ENCODE measurements at regions not wholly inside any gene's neighbourhood (a gene's known extent, or its start where the extent isn't known, plus 50 kb on each side); places are given as distances from the start of the nearest gene placed in this dataset.

DNA sequence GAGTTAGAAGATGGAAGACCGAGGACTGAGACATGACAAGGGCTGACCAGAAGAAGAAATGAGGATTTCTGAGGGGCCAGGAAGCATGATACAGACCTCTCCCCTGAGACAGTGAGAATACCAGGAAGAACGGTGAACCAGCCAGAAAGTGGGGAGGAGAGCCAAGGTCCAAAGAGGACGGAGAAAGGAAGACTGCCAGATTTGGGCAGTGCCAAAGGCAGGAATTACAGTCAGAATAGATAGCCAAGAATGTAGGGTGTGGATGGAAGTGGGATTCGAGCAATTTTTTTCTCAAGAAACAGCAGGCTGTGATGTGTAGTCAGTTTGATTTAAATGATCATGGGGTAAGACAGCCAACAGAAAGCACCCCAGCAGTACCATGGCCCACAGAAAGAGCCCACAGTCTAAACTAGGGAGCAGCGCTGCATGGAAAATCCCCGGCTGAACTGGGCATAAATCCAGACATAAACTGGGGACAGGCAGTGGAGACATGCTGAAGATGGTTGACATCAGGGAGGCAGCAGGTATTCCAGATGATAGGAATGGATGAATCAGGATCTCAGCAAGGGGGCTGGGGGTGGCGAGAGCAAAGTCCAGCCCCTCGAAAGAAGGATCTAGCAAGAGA lies 67.3 kb upstream of the BARX2 start:
- TF ChIP-seq POLR2A (IDR thresholded peaks at IDR 0.05; ENCODE audit: low read depth, low read length) = no peak
- DNase-seq (ENCODE audit: insufficient read length, low spot score) (no peak), FAIRE-seq (no peak)

DNA sequence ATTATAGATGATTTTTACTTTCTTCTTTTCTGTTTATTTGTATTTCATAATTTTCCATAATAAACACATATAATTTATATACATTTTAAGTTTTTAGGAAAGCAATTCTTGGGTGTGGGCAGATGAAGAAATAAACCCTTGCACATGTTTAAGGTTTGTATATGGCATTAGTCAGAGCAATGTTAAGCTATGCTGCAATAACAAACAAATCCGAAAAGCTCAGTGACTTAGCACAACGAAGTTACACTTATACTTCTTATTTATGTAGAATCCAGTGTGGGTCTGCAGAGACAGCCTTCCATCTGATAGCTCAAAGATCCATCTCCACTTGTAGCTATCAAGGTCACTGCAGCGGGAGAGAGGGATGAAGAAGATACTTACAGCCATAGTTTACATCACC lies 68.5 kb upstream of the BARX2 start:
- DNase-seq (ENCODE audit: insufficient read length, low spot score) = no peak
- no peak for TF ChIP-seq POLR2A (IDR thresholded peaks at IDR 0.05; ENCODE audit: low read depth, low read length)
- FAIRE-seq = no peak

DNA sequence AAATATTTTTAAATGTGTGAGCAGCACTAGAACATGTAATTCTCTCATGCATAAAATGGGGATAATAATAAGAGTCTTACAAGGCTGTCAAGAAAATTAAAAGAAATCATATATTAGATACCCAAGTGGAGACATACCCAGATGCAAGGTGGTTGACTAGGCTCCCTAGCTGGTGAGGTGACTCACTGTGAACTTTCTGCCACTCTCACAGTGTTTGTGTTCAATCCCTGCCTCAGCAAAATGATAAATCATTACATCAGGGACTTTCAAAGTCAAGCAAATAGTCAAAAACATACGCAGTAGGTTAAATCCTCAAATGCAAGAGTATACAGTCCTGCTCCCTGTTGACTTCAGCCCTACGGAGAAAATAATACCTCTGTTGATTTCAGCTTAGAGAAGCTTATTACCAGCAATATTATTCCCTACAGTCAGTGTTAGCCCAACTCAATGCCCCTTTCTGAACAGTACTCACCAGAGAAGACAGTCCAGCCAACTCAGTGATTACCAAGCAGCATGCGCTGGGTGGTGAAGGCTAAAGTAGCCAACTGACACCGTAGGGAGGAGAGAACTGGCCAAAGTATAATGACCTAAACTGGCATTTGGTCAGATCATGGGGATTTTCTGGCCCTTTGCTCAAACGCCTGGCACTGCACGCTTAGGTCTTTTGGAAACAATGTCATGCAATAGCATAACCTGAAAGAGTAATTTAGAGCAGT lies 73.1 kb upstream of the BARX2 start:
- TF ChIP-seq POLR2A (IDR thresholded peaks at IDR 0.05; ENCODE audit: low read depth, low read length) = no peak
- no peak for DNase-seq (ENCODE audit: insufficient read length, low spot score)
- no peak for FAIRE-seq

DNA sequence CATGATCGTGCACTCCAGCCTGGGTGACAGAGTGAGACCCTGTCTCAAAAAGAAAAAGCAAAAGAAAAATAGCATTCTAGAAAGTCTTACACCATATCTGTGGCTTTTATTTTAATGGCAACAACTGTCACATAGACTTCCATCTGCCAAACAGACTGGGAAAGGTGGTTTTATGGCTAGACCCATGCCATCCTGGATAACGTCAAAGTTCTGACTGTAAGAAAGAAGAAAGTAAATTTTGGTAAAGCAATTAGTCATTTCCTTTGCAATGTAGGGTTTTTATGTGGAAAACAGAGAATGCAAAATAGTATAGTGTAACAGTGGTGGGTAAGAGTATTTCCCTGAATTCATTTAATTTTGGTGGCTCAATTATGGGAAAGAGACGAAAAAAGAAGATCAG lies 75.5 kb upstream of the BARX2 start:
- FAIRE-seq (no peak), DNase-seq (ENCODE audit: insufficient read length, low spot score) (no peak)
- TF ChIP-seq POLR2A (IDR thresholded peaks at IDR 0.05; ENCODE audit: low read depth, low read length) = no peak

- DNase-seq (ENCODE audit: insufficient read length, low spot score) (no peak), FAIRE-seq (no peak)
Measured at GRCh38 chr11:129298988-129299387, 76.7 kb upstream of the BARX2 start.

GRCh38 chr11:129295746-129296145 lies 79.9 kb upstream of the BARX2 start:
- DNase-seq (ENCODE audit: insufficient read length, low spot score) = no peak
- no peak for FAIRE-seq

More at GRCh38 chr11:129298988-129299387, 76.7 kb upstream of the BARX2 start:
- no peak for TF ChIP-seq POLR2A (IDR thresholded peaks at IDR 0.05; ENCODE audit: low read depth, low read length)

DNA sequence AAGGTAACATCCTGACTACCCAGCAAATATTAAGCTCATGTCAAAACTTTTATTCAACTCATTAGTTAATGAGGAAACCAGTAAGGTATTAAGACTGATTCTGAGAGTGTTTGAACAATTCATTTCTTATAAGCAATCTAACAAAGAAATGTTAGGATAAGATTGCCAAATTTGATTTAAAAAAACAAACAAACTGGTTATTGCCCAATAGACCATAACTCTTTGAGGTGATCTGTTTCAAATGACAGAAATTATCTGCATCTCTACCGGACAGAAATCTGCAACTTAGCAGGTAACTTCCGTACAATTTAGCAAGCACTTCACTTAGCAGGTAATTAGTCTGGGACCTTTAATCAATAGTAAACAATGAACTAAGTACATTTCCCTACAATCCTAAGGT lies 82.9 kb upstream of the BARX2 start:
- FAIRE-seq (no peak), DNase-seq (ENCODE audit: insufficient read length, low spot score) (no peak)
- TF ChIP-seq POLR2A (IDR thresholded peaks at IDR 0.05; ENCODE audit: low read depth, low read length) = no peak

More at GRCh38 chr11:129295746-129296145, 79.9 kb upstream of the BARX2 start:
- no peak for TF ChIP-seq POLR2A (IDR thresholded peaks at IDR 0.05; ENCODE audit: low read depth, low read length)

DNA sequence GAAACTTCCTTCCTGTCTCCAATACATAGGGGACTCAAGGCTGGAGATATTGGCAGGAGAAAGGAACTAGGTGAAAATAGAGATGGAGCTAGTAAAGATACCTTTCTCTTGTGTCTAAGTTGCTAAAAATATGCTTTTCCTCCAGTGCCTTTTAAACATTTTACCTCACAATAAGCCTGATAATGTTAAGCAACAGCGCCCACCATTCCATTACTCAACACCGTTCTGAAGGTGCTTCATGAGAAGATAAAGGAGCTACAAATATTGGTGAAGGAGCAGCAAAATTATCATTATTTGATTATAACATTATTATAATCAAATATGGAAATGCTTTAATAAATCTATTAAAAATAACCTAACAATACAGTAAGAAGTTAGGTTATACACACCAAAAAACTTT lies 83.6 kb upstream of the BARX2 start:
- no peak for TF ChIP-seq POLR2A (IDR thresholded peaks at IDR 0.05; ENCODE audit: low read depth, low read length)
- no peak for FAIRE-seq
- DNase-seq (ENCODE audit: insufficient read length, low spot score) = no peak

DNA sequence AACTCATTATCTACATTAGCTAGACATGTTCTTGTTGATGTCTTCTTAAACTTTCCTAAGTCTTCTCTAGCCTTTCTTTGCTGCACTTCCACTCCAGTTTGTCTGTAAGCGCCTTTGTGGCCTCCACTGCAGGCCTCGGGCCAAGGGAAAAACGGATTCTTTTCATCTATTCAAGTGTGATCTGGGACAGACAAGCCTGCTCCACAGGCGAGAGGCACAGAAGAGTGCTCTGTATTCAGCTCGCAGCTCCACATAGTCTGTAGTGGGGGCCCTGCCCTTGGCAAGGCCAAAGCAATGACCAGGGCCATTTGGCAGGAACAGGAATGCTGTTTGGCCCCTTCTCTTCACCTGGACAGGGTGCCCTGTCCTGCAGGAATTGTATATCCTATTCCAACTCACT lies 84.1 kb upstream of the BARX2 start:
- DNase-seq (ENCODE audit: insufficient read length, low spot score) (no peak), FAIRE-seq (no peak)
- TF ChIP-seq POLR2A (IDR thresholded peaks at IDR 0.05; ENCODE audit: low read depth, low read length) = no peak

DNA sequence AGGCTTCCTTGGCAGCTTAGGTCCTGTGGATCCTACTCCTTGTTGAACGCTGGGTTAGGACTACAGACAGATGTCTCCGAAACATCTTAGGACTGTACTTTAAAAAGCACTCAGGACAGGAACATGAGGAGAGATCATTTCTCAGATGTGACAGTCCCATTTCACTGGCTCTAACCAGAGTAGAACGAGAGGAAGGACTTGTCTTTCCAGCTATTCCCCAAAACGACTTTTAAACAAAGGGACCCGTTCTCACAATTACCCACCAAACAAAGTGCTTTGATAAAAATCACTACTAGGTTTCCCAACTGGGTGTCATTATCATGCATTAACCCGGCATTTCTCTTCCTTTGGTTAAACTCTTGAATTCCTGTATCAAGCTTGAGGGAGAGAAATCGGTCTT lies 84.7 kb upstream of the BARX2 start:
- no peak for DNase-seq (ENCODE audit: insufficient read length, low spot score)
- no peak for FAIRE-seq
- no peak for TF ChIP-seq POLR2A (IDR thresholded peaks at IDR 0.05; ENCODE audit: low read depth, low read length)

DNA sequence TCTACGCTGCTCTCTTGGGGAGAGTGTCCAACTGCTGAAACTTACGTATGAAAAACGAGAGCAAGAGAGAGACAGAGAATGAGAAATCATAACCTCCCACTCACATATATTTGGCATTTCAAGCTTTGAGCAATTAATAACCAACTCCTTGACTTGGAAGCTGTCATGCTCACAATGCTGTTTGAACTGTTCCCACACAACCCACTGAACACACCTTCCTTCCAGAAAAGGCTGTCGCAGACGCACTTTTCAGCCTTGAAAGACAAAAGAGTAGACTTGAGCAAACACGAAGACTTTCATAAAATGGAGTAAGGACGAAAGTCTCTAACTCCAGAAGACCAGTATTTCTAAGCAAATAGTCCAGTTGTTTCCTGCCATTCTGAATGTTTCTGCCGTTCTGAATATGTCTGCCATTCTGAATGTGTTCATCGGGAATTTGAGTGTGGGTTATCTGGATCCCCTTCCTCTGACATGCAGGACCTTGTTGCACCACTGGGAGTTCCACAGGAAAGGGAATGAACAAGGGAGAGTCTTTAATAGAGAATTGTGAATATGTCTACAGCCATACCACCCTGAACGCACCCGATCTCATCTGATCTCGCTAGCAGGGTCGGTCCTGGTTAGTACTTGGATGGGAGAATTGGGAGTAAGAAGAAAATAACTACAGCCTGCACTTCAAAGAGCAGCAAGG lies 86.2 kb upstream of the BARX2 start:
- no peak for TF ChIP-seq POLR2A (IDR thresholded peaks at IDR 0.05; ENCODE audit: low read depth, low read length)
- FAIRE-seq = no peak
- DNase-seq (ENCODE audit: insufficient read length, low spot score) = no peak

DNA sequence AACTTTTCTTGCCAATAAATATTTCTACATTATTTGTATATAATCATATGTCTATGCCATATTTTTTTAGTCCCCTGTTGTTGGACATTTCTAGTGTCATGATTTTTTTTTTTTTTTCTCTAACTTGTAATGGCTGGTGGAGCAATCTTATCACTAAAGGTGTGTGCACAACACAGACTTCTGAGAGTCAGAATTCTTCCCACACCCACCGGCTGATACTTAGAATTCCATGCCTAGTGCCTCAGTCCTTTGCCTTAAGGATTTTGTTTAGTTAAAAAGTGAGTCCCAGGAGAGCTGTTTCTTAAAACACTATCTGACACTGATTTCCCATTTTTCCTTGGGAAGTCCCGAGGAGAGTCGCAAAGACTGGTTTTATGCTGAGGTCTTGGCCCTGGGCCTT lies 87.7 kb upstream of the BARX2 start:
- FAIRE-seq = no peak
- no peak for TF ChIP-seq POLR2A (IDR thresholded peaks at IDR 0.05; ENCODE audit: low read depth, low read length)
- no peak for DNase-seq (ENCODE audit: insufficient read length, low spot score)

DNA sequence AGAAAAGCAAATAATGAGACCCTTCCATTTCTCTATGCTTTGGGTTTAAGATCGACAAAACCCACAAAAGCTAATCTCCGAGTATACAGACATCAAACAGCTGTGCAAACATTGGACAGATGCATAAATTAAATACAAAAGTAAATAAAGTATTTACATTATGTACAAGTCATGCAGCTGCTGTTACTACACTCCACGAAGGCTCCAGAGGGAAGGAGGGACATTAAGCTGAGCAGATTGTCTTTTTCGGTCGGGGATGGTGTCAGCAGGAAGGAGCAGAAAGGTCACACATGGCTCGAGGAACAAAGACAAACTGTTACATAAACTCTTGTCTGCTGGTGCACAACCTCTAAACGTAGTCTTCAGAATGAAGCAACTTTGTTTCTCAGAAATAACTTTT lies 88.8 kb upstream of the BARX2 start:
- DNase-seq (ENCODE audit: insufficient read length, low spot score) (no peak), FAIRE-seq (no peak)
- TF ChIP-seq POLR2A (IDR thresholded peaks at IDR 0.05; ENCODE audit: low read depth, low read length) = no peak

DNA sequence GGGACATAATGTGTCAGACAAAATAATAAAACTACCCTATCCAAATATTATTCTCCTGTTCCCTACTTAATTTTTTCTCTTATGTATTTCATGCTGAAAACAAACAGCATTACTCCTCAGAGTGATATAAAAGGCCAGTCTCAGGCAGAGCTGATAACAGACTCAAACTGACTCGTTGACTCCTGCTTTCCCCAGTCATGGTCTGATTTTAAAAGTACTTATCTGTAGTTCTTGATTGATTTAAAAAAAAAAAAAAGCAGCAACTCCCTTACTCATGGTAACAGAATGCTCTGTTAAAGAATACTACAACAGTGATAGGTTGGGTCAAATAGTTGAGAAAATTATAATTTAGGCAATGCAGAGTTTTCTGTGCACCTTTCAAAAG lies 90.3 kb upstream of the BARX2 start:
- no peak for TF ChIP-seq POLR2A (IDR thresholded peaks at IDR 0.05; ENCODE audit: low read depth, low read length)
- no peak for FAIRE-seq
- DNase-seq (ENCODE audit: insufficient read length, low spot score) = no peak

GRCh38 chr11:129283141-129283540 lies 91.0 kb upstream of the ARHGAP32 start:
- no peak for FAIRE-seq

More at GRCh38 chr11:129283141-129283540, 91.0 kb upstream of the ARHGAP32 start:
- TF ChIP-seq POLR2A (IDR thresholded peaks at IDR 0.05; ENCODE audit: low read depth, low read length) = no peak
- no peak for DNase-seq (ENCODE audit: insufficient read length, low spot score)

Measured in H54 (cell line).